RWPE1 (cell line): ENCODE measurements at regions not wholly inside any gene's neighbourhood (a gene's known extent, or its start where the extent isn't known, plus 50 kb on each side); places are given as distances from the start of the nearest gene placed in this dataset.
"Not testable (repeated sequence)": the region's sequence is repeated elsewhere in the genome, so short reads cannot be mapped to it uniquely, and the experiment has no call there.

Experiments used
- CTCF ChIA-PET: fragments of 350-600 bp; sonication (Branson Sonifier 250); formaldehyde crosslinking; extraction: SDS; loops from one replicate; lab custom pipeline; 2021; lab: Yijun Ruan, JAX
- POLR2A ChIA-PET: fragments of 400-600 bp; formaldehyde crosslinking; extraction: SDS; loops from one replicate; lab custom pipeline; 2020; ENCODE audit warnings: antibody characterized with exemption; ENCODE audit not compliant: low non-redundant PET; lab: Yijun Ruan, JAX
- DNase-seq: peaks from one replicate; pipeline ENCODE4 v3.0.0; 2012; ENCODE audit warnings: low spot score
- H3K27ac ChIP-seq: fragments of 450-650 bp; 2 replicates; pipeline ENCODE4 v1.5.1; 2017
- TF ChIP-seq, protein P1 (sequence below): fragments of 450-650 bp; conservative IDR thresholded peaks from 2 replicates; pipeline ENCODE4 v1.5.1; 2017; ENCODE audit warnings: low read depth, mild to moderate bottlenecking

DNA sequence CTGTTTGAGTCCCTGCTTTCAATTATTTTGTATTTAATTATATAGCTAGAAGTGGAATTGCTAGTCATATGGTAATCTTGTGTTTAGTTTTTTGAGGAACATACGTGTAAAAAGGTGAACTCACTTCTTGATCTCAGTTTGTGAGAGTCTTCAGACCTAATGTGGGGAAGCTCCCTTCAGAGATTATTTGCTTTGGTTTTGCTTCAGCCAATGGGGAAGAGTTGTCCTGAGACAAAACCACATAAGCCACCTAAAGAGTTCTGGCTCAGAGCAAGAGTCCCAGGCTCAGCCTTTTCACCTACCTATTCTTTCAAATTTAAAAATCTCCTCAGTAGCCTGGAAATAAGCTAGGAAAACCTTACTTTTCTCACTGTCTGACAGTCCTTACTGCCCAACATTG is 138.4 kb downstream of the UCK2 start:
- DNase-seq = no peak
- TF ChIP-seq, protein P1, sequence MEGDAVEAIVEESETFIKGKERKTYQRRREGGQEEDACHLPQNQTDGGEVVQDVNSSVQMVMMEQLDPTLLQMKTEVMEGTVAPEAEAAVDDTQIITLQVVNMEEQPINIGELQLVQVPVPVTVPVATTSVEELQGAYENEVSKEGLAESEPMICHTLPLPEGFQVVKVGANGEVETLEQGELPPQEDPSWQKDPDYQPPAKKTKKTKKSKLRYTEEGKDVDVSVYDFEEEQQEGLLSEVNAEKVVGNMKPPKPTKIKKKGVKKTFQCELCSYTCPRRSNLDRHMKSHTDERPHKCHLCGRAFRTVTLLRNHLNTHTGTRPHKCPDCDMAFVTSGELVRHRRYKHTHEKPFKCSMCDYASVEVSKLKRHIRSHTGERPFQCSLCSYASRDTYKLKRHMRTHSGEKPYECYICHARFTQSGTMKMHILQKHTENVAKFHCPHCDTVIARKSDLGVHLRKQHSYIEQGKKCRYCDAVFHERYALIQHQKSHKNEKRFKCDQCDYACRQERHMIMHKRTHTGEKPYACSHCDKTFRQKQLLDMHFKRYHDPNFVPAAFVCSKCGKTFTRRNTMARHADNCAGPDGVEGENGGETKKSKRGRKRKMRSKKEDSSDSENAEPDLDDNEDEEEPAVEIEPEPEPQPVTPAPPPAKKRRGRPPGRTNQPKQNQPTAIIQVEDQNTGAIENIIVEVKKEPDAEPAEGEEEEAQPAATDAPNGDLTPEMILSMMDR = no peak
- CTCF ChIA-PET = interaction anchor here (0.6 kb wide), 1 partner anchor 217 kb away, joined by 3 read pairs; no protein-coding TSS in a partner anchor
- POLR2A ChIA-PET = no interaction called here
- no peak overlapping the region for H3K27ac ChIP-seq

- H3K27ac ChIP-seq, DNase-seq, POLR2A ChIA-PET, CTCF ChIA-PET: not testable (repeated sequence)
These were observed 142.0 kb downstream of the UCK2 start for GRCh38 chr1:165969366-165969765.

DNA sequence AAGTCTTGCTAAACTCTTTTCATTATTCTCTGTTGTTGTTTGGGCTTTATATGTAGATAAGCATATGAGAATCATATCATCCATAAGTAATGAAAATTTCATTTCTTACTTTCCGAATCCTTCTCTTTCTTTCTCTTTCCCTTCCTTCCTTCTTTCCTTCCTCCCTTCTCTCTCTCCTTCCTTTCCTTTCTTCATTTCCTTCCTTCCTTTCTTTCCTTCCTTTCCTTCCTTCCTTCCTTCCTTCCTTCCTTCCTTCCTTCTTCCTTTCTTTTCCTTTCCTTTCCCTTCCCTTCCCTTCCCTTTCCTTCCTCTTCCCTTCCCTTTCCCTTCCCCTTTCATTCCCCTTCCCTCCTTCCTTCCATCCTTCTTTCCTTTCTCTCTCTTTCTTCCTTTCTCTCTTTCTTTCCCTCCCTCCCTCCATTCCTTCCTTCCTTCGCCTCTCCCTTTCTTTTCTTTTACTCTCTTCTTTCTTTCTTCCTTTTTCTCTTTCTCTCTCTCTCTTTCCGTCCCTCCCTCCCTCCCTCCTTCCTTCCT is 147.3 kb downstream of the UCK2 start:
- ChIA-PET CTCF (no interaction called here), POLR2A (no interaction called here)
- TF ChIP-seq, protein P1 = no peak
- DNase-seq = no peak
- no peak overlapping the region for H3K27ac ChIP-seq

GRCh38 chr1:165988275-165988674 is 160.9 kb downstream of the UCK2 start:
- TF ChIP-seq, protein P1 = no peak
- CTCF ChIA-PET = no interaction called here
- POLR2A ChIA-PET = no interaction called here
- H3K27ac ChIP-seq = no peak overlapping the region
- no peak for DNase-seq

- TF ChIP-seq, protein P1 = no peak
- ChIA-PET CTCF (no interaction called here), POLR2A (no interaction called here)
- no peak overlapping the region for H3K27ac ChIP-seq
- no peak for DNase-seq
These were observed 161.4 kb downstream of the UCK2 start for GRCh38 chr1:165988817-165989216.

DNA sequence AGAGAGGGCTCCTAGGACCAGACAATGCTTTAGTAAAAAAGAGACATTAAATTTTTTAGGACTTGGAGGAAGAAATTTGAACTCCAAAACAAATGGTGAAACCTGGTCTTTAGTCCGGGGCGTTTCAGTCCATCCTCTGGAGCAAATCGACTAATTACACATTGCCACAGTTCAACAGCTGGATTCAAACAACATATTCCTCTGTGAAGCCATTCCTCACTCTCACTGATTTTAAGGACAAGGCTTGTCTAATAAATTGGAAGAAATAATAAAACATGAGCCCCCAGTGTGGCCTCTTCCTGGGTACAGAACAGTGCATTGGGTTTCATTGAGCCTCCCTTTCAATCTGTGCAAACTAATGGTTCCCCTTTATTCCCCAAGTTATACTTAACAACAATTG is 165.1 kb downstream of the UCK2 start:
- CTCF ChIA-PET = no interaction called here

GRCh38 chr1:165994107-165994506 is 166.7 kb downstream of the UCK2 start:
- H3K27ac ChIP-seq = no peak overlapping the region
- TF ChIP-seq, protein P1 = no peak
- ChIA-PET POLR2A (no interaction called here), CTCF (no interaction called here)
- no peak for DNase-seq

More for the DNA sequence above, 165.1 kb downstream of the UCK2 start:
- POLR2A ChIA-PET = no interaction called here
- H3K27ac ChIP-seq = no peak overlapping the region
- TF ChIP-seq, protein P1 = no peak
- no peak for DNase-seq
